Esophagus muscularis mucosa (tissue), 4 donors: ENCODE measurements at regions not wholly inside any gene's neighbourhood (a gene's known extent, or its start where the extent isn't known, plus 50 kb on each side); places are given as distances from the start of the nearest gene placed in this dataset.

Experiments used
- DNase-seq: peaks from one replicate; pipeline ENCODE4 v3.0.0-alpha.2; 2017; ENCODE audit errors: extremely low spot score
- H3K27ac ChIP-seq, 4 donors: fragments of 200-600 bp; sonication (generic); replicated peaks in 1 of 4; 1 replicate in 3 of 4; 2 replicates in 1 of 4; pipeline ENCODE4 v1.5.1; 2016 to 2019; ENCODE audit warnings: mild to moderate bottlenecking in 1 of 4
- H3K27me3 ChIP-seq, 4 donors: fragments of 200-600 bp; sonication (generic); one replicate each; pipeline versions ENCODE4 v1.5.1 to v1.6.0; 2016 to 2019
- H3K36me3 ChIP-seq, 4 donors: fragments of 200-600 bp; sonication (generic); one replicate each; pipeline ENCODE4 v1.5.1; 2016 to 2019
- H3K4me1 ChIP-seq, 4 donors: fragments of 200-600 bp; sonication (generic); one replicate each; pipeline ENCODE4 v1.5.1; 2016 to 2019
- H3K4me3 ChIP-seq, 4 donors: fragments of 200-600 bp; sonication (generic); 1 replicate in 2 of 4; 2 replicates in 2 of 4; pipeline ENCODE4 v1.5.1; 2016 to 2019; ENCODE audit warnings: mild to moderate bottlenecking in 4 of 4, moderate library complexity in 1 of 4
- H3K9me3 ChIP-seq, 4 donors: fragments of 200-600 bp; sonication (generic); 1 replicate in 3 of 4; 2 replicates in 1 of 4; pipeline ENCODE4 v1.5.1; 2016 to 2019
- EP300 ChIP-seq: sonication (generic); formaldehyde crosslinking; IDR thresholded peaks from one replicate; pipeline ENCODE4 v1.6.1; 2017; ENCODE audit warnings: antibody characterized with exemption
- POLR2A ChIP-seq: fragments of 450-650 bp; IDR thresholded peaks from one replicate; pipeline ENCODE4 v1.6.1; 2017; ENCODE audit warnings: antibody characterized with exemption, moderate library complexity, mild to moderate bottlenecking, low read depth
- POLR2AphosphoS5 ChIP-seq, 2 donors: sonication (generic); formaldehyde crosslinking; IDR thresholded peaks; one replicate each; pipeline ENCODE4 v1.6.1; 2017; ENCODE audit warnings: antibody characterized with exemption in 2 of 2
- WGBS: methylation state at CpG from one replicate; pipeline ENCODE4 v1.1.5; 2018; 5-methylcytosine and 5-hydroxymethylcytosine counted together
- intact Hi-C: fragments of 100-400 bp; cut with DNase I; formaldehyde crosslinking; loops from one replicate; pipeline ENCODE4 v1.15.1; 2023
- TF ChIP-seq, protein P1 (sequence below), 3 experiments: fragments of 200-600 bp in 2 of 3; fragments of 450-650 bp in 1 of 3; sonication (generic) in 2 of 3; IDR thresholded peaks; one replicate each; pipeline ENCODE4 v1.5.1; 2017 to 2019; ENCODE audit warnings: antibody characterized with exemption in 3 of 3, mild to moderate bottlenecking in 2 of 3, moderate library complexity in 1 of 3

DNA sequence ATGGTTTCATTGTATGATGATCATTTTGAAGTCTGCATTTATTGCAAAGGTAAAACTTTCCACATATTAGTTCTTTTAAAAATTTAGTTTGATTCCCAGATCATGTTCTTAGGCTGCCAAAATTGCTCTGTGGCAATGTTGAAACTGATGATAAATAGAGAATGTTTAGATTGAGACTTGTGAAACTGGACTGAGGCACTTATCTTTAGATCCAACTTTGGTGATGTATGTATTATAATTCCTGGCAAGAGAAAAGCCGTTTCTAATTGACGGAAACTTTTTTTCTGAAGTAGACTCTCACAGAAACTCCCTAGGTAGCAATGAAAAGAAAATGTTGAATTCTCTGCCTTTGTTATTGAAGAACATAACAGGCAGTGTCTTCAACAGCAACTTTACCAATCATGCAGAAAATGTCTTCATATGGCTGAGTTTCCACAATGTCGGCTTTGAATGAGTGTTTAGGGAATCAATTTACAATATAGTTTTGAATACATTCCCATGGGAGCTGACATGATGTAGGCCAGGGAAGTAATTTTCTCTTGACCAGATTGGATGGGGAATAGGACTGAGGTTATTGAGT is 456.2 kb downstream of the CD109 start:
- no peak overlapping the region for H3K4me3 ChIP-seq
- no peak for DNase-seq
- 65% methylated on average over 3 of the region's 3 CpGs for WGBS
- no peak overlapping the region for H3K27ac ChIP-seq
- TF ChIP-seq, protein P1, sequence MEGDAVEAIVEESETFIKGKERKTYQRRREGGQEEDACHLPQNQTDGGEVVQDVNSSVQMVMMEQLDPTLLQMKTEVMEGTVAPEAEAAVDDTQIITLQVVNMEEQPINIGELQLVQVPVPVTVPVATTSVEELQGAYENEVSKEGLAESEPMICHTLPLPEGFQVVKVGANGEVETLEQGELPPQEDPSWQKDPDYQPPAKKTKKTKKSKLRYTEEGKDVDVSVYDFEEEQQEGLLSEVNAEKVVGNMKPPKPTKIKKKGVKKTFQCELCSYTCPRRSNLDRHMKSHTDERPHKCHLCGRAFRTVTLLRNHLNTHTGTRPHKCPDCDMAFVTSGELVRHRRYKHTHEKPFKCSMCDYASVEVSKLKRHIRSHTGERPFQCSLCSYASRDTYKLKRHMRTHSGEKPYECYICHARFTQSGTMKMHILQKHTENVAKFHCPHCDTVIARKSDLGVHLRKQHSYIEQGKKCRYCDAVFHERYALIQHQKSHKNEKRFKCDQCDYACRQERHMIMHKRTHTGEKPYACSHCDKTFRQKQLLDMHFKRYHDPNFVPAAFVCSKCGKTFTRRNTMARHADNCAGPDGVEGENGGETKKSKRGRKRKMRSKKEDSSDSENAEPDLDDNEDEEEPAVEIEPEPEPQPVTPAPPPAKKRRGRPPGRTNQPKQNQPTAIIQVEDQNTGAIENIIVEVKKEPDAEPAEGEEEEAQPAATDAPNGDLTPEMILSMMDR (IDR thresholded peaks at IDR 0.05) = no peak
- TF ChIP-seq POLR2A = no peak
- no peak for TF ChIP-seq POLR2AphosphoS5 (IDR thresholded peaks at IDR 0.05)
- no peak for TF ChIP-seq EP300
- intact Hi-C loops = no loop called here
- no peaks in the 10 kb centered on the region for H3K36me3 ChIP-seq
- no peaks in the 10 kb centered on the region for H3K4me1 ChIP-seq
- H3K27me3 ChIP-seq = no peaks in the 10 kb centered on the region
- no peaks in the 10 kb centered on the region for H3K9me3 ChIP-seq

DNA sequence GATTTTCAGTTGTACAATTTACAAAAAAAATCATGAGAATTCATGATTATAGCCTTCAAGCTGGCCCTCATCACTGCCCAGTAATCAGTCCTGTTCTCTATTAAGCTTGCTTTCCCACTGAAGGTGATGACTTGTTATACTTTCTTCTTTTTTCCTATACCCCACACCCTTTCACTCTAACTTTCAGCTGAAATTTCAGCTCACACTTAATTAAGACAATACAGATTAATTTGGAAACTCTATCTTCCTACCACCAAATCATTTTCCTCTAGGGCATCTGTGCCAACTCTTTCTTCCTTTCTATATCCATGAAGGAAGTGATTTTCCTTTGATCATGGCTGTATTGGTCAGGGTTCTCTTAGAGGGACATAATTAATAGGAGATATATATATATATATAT is 449.9 kb downstream of the CD109 start:
- Histone ChIP-seq H3K27ac (no peak overlapping the region), H3K27me3 (no peaks in the 10 kb centered on the region), H3K36me3 (no peaks in the 10 kb centered on the region), H3K9me3 (no peaks in the 10 kb centered on the region), H3K4me3 (no peak overlapping the region), H3K4me1 (no peaks in the 10 kb centered on the region)
- TF ChIP-seq POLR2AphosphoS5 (IDR thresholded peaks at IDR 0.05) (no peak), POLR2A (no peak), EP300 (no peak)
- TF ChIP-seq, protein P1 (IDR thresholded peaks at IDR 0.05) = no peak
- no peak for DNase-seq
- intact Hi-C loops = no loop called here

DNA sequence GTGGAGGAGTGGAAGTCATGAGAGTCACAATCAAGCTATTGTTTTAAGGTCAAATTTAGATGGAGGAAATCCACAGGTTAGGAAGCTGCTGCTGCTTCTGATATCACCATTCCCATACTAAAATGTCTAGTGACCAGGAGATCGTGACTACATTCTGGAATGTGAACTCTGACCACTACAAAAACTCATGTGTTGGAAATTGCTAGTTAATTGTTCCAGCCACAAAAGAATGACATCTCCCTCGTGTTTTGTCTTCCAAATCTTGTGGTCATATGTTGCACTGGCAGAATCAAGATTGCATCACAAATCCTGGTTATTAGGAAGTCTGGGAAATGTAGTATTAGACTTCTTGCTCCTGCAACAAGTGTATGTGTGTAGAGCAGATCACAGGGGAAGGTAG is 441.9 kb downstream of the CD109 start:
- Histone ChIP-seq H3K36me3 (no peaks in the 10 kb centered on the region), H3K27me3 (no peaks in the 10 kb centered on the region), H3K27ac (no peak overlapping the region), H3K4me1 (no peaks in the 10 kb centered on the region), H3K9me3 (peaks cover 0 to 5% (median 0%) of the 10 kb centered on the region in 4 donors), H3K4me3 (no peak overlapping the region)
- no peak for DNase-seq
- intact Hi-C loops = no loop called here
- 46% methylated on average over 2 of the region's 2 CpGs for WGBS
- TF ChIP-seq, protein P1 (IDR thresholded peaks at IDR 0.05) = no peak
- TF ChIP-seq POLR2AphosphoS5 (IDR thresholded peaks at IDR 0.05) = no peak
- no peak for TF ChIP-seq EP300
- no peak for TF ChIP-seq POLR2A

DNA sequence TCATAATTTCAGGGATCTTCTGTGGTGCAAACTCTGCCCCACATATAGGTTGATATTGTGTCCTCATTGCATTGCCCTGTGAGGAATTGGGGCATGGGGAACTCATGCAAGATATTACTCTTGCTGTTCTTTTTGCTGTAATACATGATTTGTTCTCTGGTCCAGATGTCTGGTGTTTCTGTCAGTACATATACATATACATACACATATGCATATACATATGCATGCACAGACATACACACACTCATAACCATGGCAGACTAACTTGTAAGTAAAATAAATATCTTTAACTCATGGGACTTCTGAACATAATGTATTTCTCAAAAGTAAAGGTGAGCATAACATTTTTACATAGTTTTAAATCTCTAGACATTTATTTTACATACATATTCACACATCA is 438.3 kb downstream of the CD109 start:
- Histone ChIP-seq H3K4me3 (no peak overlapping the region), H3K27me3 (no peaks in the 10 kb centered on the region), H3K4me1 (no peaks in the 10 kb centered on the region), H3K36me3 (no peaks in the 10 kb centered on the region), H3K9me3 (peaks cover 0 to 5% (median 0%) of the 10 kb centered on the region in 4 donors), H3K27ac (no peak overlapping the region)
- intact Hi-C loops = no loop called here
- TF ChIP-seq EP300 = no peak
- no peak for DNase-seq

DNA sequence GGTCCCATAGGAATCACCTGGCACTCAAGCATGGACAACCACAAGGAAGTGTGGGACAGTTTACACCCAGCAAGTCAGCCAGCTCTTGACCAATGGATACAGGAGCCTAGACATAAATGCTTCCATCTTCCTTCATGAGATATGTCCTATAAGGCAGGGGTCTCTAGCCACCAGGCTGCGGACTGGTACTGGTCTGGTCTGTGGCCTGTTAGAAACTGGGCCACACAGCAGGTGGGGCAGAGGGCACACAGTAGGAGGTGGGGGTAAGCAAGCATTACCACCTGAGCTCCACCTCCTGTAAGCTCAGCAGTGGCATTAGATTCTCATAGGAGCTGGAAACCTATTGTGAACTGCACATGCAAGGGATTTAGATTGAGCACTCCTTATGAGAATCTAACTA is 437.1 kb downstream of the CD109 start:
- Histone ChIP-seq H3K4me1 (no peaks in the 10 kb centered on the region), H3K9me3 (peaks cover 0 to 5% (median 0%) of the 10 kb centered on the region in 4 donors), H3K4me3 (no peak overlapping the region), H3K27ac (no peak overlapping the region), H3K27me3 (no peaks in the 10 kb centered on the region), H3K36me3 (no peaks in the 10 kb centered on the region)
- intact Hi-C loops = no loop called here
- TF ChIP-seq EP300 (no peak), POLR2AphosphoS5 (IDR thresholded peaks at IDR 0.05) (no peak), POLR2A (no peak)
- TF ChIP-seq, protein P1 (IDR thresholded peaks at IDR 0.05) = no peak
- WGBS = 100% methylated on average over 1 of the region's 1 CpG
- DNase-seq = no peak
